HUES64 (cell line): ENCODE measurements at regions not wholly inside any gene's neighbourhood (a gene's known extent, or its start where the extent isn't known, plus 50 kb on each side); places are given as distances from the start of the nearest gene placed in this dataset.
A peak's percentile ranks its signal among the peaks of the same experiment; 100 is the strongest.
"Not testable (repeated sequence)": the region's sequence is repeated elsewhere in the genome, so short reads cannot be mapped to it uniquely, and the experiment has no call there.

Experiments
- H3K27ac ChIP-seq: 2 replicates; pipeline ENCODE4 v1.7.0; 2013; ENCODE audit warnings: low read depth, low read length, inconsistent platforms
- H3K27me3 ChIP-seq: 2 replicates; pipeline ENCODE4 v1.6.1; 2013; ENCODE audit warnings: mild to moderate bottlenecking, low read length; ENCODE audit not compliant: insufficient read depth
- H3K36me3 ChIP-seq: 2 replicates; pipeline ENCODE4 v1.6.1; 2013; ENCODE audit warnings: mild to moderate bottlenecking, low read length; ENCODE audit not compliant: insufficient read depth
- H3K4me1 ChIP-seq: 2 replicates; pipeline ENCODE4 v1.6.1; 2013; ENCODE audit warnings: mild to moderate bottlenecking, low read length, moderate library complexity; ENCODE audit not compliant: insufficient read depth
- H3K4me3 ChIP-seq: 2 replicates; pipeline ENCODE4 v1.5.1; 2013; ENCODE audit warnings: mild to moderate bottlenecking, low read length, moderate library complexity
- H3K9ac ChIP-seq: 2 replicates; pipeline ENCODE4 v1.6.1; 2013; ENCODE audit warnings: mild to moderate bottlenecking, low read depth, low read length
- H3K9me3 ChIP-seq: 2 replicates; pipeline ENCODE4 v1.6.1; 2013; ENCODE audit warnings: low read depth, low read length; ENCODE audit not compliant: insufficient read depth
- WGBS: fragments of 150-250, 120-280 bp; methylation state at CpG from one replicate; pipeline ENCODE4 v1.1.7; 2013; ENCODE audit warnings: missing lambda C conversion rate; 5-methylcytosine and 5-hydroxymethylcytosine counted together

- Histone ChIP-seq H3K36me3 (no peaks in the 10 kb centered on the region), H3K9me3 (no peaks in the 10 kb centered on the region), H3K27ac (no peak overlapping the region), H3K4me1 (peaks cover 11% of the 10 kb centered on the region), H3K4me3 (no peak overlapping the region), H3K27me3 (no peaks in the 10 kb centered on the region), H3K9ac (no peak overlapping the region)
- 92% methylated on average over 3 of the region's 3 CpGs for WGBS
These were observed 264.3 kb upstream of the DNAJC19 start for GRCh38 chr3:181253796-181254195.

GRCh38 chr3:181252631-181253030 lies 263.1 kb upstream of the DNAJC19 start:
- Histone ChIP-seq H3K27me3 (no peaks in the 10 kb centered on the region), H3K27ac (no peak overlapping the region), H3K4me1 (peaks cover 11% of the 10 kb centered on the region), H3K9me3 (no peaks in the 10 kb centered on the region), H3K4me3 (no peak overlapping the region), H3K36me3 (no peaks in the 10 kb centered on the region), H3K9ac (peak overlapping the region; percentile 39; the same call in 1 of the 2 replicates)
- WGBS, result 84% methylated on average over 3 of the region's 3 CpGs

GRCh38 chr3:181250714-181251113 lies 261.2 kb upstream of the DNAJC19 start:
- no peak overlapping the region for H3K27ac ChIP-seq
- H3K36me3 ChIP-seq, result no peaks in the 10 kb centered on the region
- no peak overlapping the region for H3K4me3 ChIP-seq
- no peaks in the 10 kb centered on the region for H3K27me3 ChIP-seq
- 91% methylated on average over 3 of the region's 3 CpGs for WGBS
- H3K9me3 ChIP-seq, result no peaks in the 10 kb centered on the region
- peaks cover 11% of the 10 kb centered on the region for H3K4me1 ChIP-seq
- H3K9ac ChIP-seq, result no peak overlapping the region

GRCh38 chr3:181239441-181239840 lies 249.9 kb upstream of the DNAJC19 start:
- no peaks in the 10 kb centered on the region for H3K36me3 ChIP-seq
- no peak overlapping the region for H3K27ac ChIP-seq
- WGBS, result 93% methylated on average over 2 of the region's 2 CpGs
- no peak overlapping the region for H3K9ac ChIP-seq
- no peaks in the 10 kb centered on the region for H3K4me1 ChIP-seq
- H3K9me3 ChIP-seq, result no peaks in the 10 kb centered on the region
- H3K4me3 ChIP-seq, result no peak overlapping the region
- no peaks in the 10 kb centered on the region for H3K27me3 ChIP-seq

- WGBS, result 87% methylated on average over 5 of the region's 5 CpGs
- H3K4me1 ChIP-seq, result no peaks in the 10 kb centered on the region
- H3K27ac ChIP-seq, result no peak overlapping the region
- no peak overlapping the region for H3K4me3 ChIP-seq
- H3K9ac ChIP-seq, result no peak overlapping the region
- H3K36me3 ChIP-seq, result no peaks in the 10 kb centered on the region
- H3K9me3 ChIP-seq, result no peaks in the 10 kb centered on the region
- H3K27me3 ChIP-seq, result no peaks in the 10 kb centered on the region
These were observed 240.7 kb upstream of the DNAJC19 start for GRCh38 chr3:181230258-181230657.

GRCh38 chr3:181213347-181213746 lies 223.8 kb upstream of the DNAJC19 start:
- WGBS, result 89% methylated on average over 2 of the region's 2 CpGs

GRCh38 chr3:181212271-181212670 lies 222.7 kb upstream of the DNAJC19 start:
- no peaks in the 10 kb centered on the region for H3K4me1 ChIP-seq
- WGBS, result no CpG with 5 or more reads among the region's 1 CpG

More at GRCh38 chr3:181213347-181213746, 223.8 kb upstream of the DNAJC19 start:
- Histone ChIP-seq H3K4me3 (no peak overlapping the region), H3K9me3 (no peaks in the 10 kb centered on the region), H3K27ac (no peak overlapping the region), H3K9ac (no peak overlapping the region), H3K36me3 (no peaks in the 10 kb centered on the region), H3K27me3 (no peaks in the 10 kb centered on the region), H3K4me1 (no peaks in the 10 kb centered on the region)

GRCh38 chr3:181210275-181210674 lies 220.7 kb upstream of the DNAJC19 start:
- no peak overlapping the region for H3K27ac ChIP-seq
- H3K9ac ChIP-seq, result no peak overlapping the region
- WGBS, result 50% methylated on average over 2 of the region's 2 CpGs
- H3K9me3 ChIP-seq, result no peaks in the 10 kb centered on the region
- H3K4me1 ChIP-seq, result no peaks in the 10 kb centered on the region
- no peak overlapping the region for H3K4me3 ChIP-seq
- no peaks in the 10 kb centered on the region for H3K27me3 ChIP-seq
- H3K36me3 ChIP-seq, result no peaks in the 10 kb centered on the region

More at GRCh38 chr3:181212271-181212670, 222.7 kb upstream of the DNAJC19 start:
- Histone ChIP-seq H3K9me3 (no peaks in the 10 kb centered on the region), H3K27ac (no peak overlapping the region), H3K4me3 (no peak overlapping the region), H3K9ac (no peak overlapping the region), H3K27me3 (no peaks in the 10 kb centered on the region), H3K36me3 (no peaks in the 10 kb centered on the region)

- H3K9me3 ChIP-seq, result no peaks in the 10 kb centered on the region
- no peaks in the 10 kb centered on the region for H3K36me3 ChIP-seq
- no peak overlapping the region for H3K4me3 ChIP-seq
- no peak overlapping the region for H3K9ac ChIP-seq
- 100% methylated on average over 2 of the region's 2 CpGs for WGBS
- H3K27ac ChIP-seq, result no peak overlapping the region
- no peaks in the 10 kb centered on the region for H3K4me1 ChIP-seq
- H3K27me3 ChIP-seq, result no peaks in the 10 kb centered on the region
These were observed 200.0 kb upstream of the DNAJC19 start for GRCh38 chr3:181189556-181189955.

GRCh38 chr3:181183764-181184163 lies 194.2 kb upstream of the DNAJC19 start:
- Histone ChIP-seq H3K36me3 (no peaks in the 10 kb centered on the region), H3K9ac (no peak overlapping the region), H3K4me1 (no peaks in the 10 kb centered on the region), H3K9me3 (no peaks in the 10 kb centered on the region), H3K4me3 (no peak overlapping the region), H3K27ac (no peak overlapping the region), H3K27me3 (no peaks in the 10 kb centered on the region)
- WGBS, result 96% methylated on average over 1 of the region's 1 CpG

GRCh38 chr3:181183057-181183456 lies 193.5 kb upstream of the DNAJC19 start:
- not testable (repeated sequence) for H3K4me1 ChIP-seq, H3K27ac ChIP-seq, H3K4me3 ChIP-seq, H3K9ac ChIP-seq, H3K9me3 ChIP-seq, H3K36me3 ChIP-seq, H3K27me3 ChIP-seq
- 93% methylated on average over 22 of the region's 22 CpGs for WGBS

- WGBS, result 92% methylated on average over 7 of the region's 7 CpGs
- peaks cover 18% of the 10 kb centered on the region for H3K4me1 ChIP-seq
- H3K36me3 ChIP-seq, result no peaks in the 10 kb centered on the region
- no peak overlapping the region for H3K9ac ChIP-seq
- no peak overlapping the region for H3K4me3 ChIP-seq
- no peaks in the 10 kb centered on the region for H3K27me3 ChIP-seq
- H3K27ac ChIP-seq, result no peak overlapping the region
- H3K9me3 ChIP-seq, result no peaks in the 10 kb centered on the region
These were observed 189.5 kb upstream of the DNAJC19 start for GRCh38 chr3:181178991-181179390.
